CD4-positive, CD25-positive, alpha-beta regulatory T cell (primary cell): ENCODE measurements at regions not wholly inside any gene's neighbourhood (a gene's known extent, or its start where the extent isn't known, plus 50 kb on each side); places are given as distances from the start of the nearest gene placed in this dataset.

Experiments
- ATAC-seq, 2 donors: fragments of 150-1000 bp; cut with Tn5 transposase; one replicate each; pipeline ENCODE4 v1.10.0; 2021; ENCODE audit warnings: low read depth in 2 of 2, moderate number of reproducible peaks in 2 of 2, moderate library complexity in 1 of 2
- DNase-seq, 3 donors: peaks; one replicate each; pipeline versions ENCODE4 v3.0.0 to v3.0.0-alpha.2; 2012 to 2022; ENCODE audit warnings: mixed read lengths in 1 of 3
- H3K27ac ChIP-seq: one replicate; pipeline ENCODE4 v1.7.0; 2013; ENCODE audit warnings: mild to moderate bottlenecking, low read length; ENCODE audit not compliant: insufficient read depth, poor library complexity, severe bottlenecking
- H3K27me3 ChIP-seq: one replicate; pipeline ENCODE4 v1.7.0; 2013; ENCODE audit warnings: low read length; ENCODE audit not compliant: control insufficient read depth, insufficient read depth
- H3K36me3 ChIP-seq: one replicate; pipeline ENCODE4 v1.7.0; 2013; ENCODE audit warnings: mild to moderate bottlenecking, low read length, moderate library complexity; ENCODE audit not compliant: control insufficient read depth, insufficient read depth
- H3K4me1 ChIP-seq: 2 replicates; pipeline ENCODE4 v1.7.0; 2013; ENCODE audit warnings: mild to moderate bottlenecking, low read length; ENCODE audit not compliant: insufficient read depth, control insufficient read depth, poor library complexity, severe bottlenecking
- H3K4me3 ChIP-seq: one replicate; pipeline ENCODE4 v1.7.0; 2013; ENCODE audit warnings: low read depth, mild to moderate bottlenecking, low read length, moderate library complexity
- H3K9me3 ChIP-seq, 2 experiments: 1 replicate in 1 of 2; 2 replicates in 1 of 2; pipeline ENCODE4 v1.7.0; 2013; ENCODE audit warnings: low read length in 2 of 2, mild to moderate bottlenecking in 1 of 2, moderate library complexity in 1 of 2; ENCODE audit not compliant: control insufficient read depth in 2 of 2
- H3K27ac Mint-ChIP-seq, 3 donors: one replicate each; pipeline ENCODE4 v1.8.0; 2020 to 2022; ENCODE audit warnings: mild to moderate bottlenecking in 3 of 3, mixed read lengths in 3 of 3, moderate library complexity in 2 of 3
- H3K27me3 Mint-ChIP-seq: one replicate; pipeline ENCODE4 v1.8.0; 2022; ENCODE audit warnings: mild to moderate bottlenecking, mixed read lengths
- H3K36me3 Mint-ChIP-seq: one replicate; pipeline ENCODE4 v1.8.0; 2020; ENCODE audit warnings: mixed read lengths
- H3K4me1 Mint-ChIP-seq, 4 donors: one replicate each; pipeline ENCODE4 v1.8.0; 2020 to 2022; ENCODE audit warnings: mixed read lengths in 4 of 4, mild to moderate bottlenecking in 1 of 4
- H3K4me3 Mint-ChIP-seq, 4 donors: one replicate each; pipeline ENCODE4 v1.8.0; 2020 to 2022; ENCODE audit warnings: mild to moderate bottlenecking in 4 of 4, mixed read lengths in 4 of 4, moderate library complexity in 3 of 4
- H3K9me3 Mint-ChIP-seq, 7 donors: one replicate each; pipeline ENCODE4 v1.8.0; 2020 to 2022; ENCODE audit warnings: mixed read lengths in 7 of 7, mild to moderate bottlenecking in 3 of 7, moderate library complexity in 2 of 7

DNA sequence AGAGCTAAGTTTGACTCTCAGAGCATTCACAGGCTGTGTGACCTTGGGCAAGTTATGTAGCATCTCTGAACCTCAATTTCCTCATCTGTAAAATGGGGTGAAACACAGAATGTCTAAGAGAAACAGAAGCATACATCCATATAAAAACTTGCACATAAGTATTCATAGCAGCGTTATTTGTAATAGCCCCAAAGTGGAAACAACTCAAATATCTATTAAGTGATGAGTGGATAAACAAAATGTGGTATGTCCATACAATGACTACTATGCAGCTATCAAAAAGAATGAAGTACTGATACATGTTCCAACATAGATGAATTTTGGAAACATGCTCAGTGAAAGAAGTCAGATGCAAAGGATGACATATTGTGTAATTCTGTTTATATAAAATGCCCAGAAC is 201.8 kb upstream of the KBTBD8 start:
- H3K36me3 ChIP-seq: no peaks in the 10 kb centered on the region
- no peak overlapping the region for H3K27ac ChIP-seq
- Mint-ChIP-seq H3K27me3 (peaks cover 8% of the 10 kb centered on the region), H3K4me3 (no peak overlapping the region), H3K36me3 (no peaks in the 10 kb centered on the region), H3K27ac (no peak overlapping the region), H3K4me1 (no peaks in the 10 kb centered on the region), H3K9me3 (peaks cover 0 to 5% (median 0%) of the 10 kb centered on the region in 7 donors)
- no peaks in the 10 kb centered on the region for H3K9me3 ChIP-seq
- no peak overlapping the region for H3K4me3 ChIP-seq
- no peaks in the 10 kb centered on the region for H3K4me1 ChIP-seq
- H3K27me3 ChIP-seq: peaks cover 5% of the 10 kb centered on the region
- ATAC-seq (no peak), DNase-seq (no peak)

DNA sequence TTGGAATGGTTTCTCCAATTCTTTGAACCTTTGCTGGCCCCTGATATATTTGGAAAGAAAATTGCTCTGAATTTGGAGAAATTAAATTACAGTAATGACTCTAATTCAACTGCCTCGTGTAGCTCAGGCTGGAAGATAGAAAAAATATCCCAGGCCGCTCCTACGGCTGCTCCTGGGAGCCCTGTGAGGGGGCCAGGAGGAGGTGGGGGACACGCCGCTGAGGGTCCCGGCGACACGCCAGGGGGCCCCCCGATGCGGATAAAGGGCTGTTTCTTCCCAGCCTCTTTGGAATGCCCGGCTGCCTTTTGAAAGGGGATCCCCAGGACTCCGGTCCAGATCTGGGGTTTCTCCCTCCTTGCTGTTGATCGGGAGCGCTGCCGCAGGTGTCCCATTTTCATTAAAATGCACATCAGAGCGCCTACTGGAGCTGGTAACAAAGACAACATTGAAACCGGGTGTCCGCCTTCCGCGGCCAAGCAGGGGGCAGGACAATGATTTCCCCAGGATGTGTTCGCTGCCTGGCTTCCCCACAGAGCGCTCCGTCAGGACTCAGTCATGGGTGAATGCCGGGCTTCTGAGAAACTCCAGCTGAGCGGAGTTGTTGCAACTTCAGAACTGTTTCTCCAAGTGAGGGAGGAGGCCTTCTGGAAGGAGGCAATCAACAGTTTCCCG is 200.1 kb upstream of the KBTBD8 start:
- H3K4me1 Mint-ChIP-seq: peaks cover 0 to 3% (median 0%) of the 10 kb centered on the region in 4 donors
- no peak overlapping the region for H3K4me3 Mint-ChIP-seq
- Histone ChIP-seq H3K27ac (no peak overlapping the region), H3K27me3 (peaks cover 5% of the 10 kb centered on the region), H3K4me1 (no peaks in the 10 kb centered on the region), H3K36me3 (no peaks in the 10 kb centered on the region), H3K9me3 (no peaks in the 10 kb centered on the region), H3K4me3 (no peak overlapping the region)
- peaks cover 0 to 5% (median 0%) of the 10 kb centered on the region in 7 donors for H3K9me3 Mint-ChIP-seq
- no peak overlapping the region for H3K27ac Mint-ChIP-seq
- no peaks in the 10 kb centered on the region for H3K36me3 Mint-ChIP-seq
- H3K27me3 Mint-ChIP-seq: peaks cover 8% of the 10 kb centered on the region
- no peak for DNase-seq
- no peak for ATAC-seq

DNA sequence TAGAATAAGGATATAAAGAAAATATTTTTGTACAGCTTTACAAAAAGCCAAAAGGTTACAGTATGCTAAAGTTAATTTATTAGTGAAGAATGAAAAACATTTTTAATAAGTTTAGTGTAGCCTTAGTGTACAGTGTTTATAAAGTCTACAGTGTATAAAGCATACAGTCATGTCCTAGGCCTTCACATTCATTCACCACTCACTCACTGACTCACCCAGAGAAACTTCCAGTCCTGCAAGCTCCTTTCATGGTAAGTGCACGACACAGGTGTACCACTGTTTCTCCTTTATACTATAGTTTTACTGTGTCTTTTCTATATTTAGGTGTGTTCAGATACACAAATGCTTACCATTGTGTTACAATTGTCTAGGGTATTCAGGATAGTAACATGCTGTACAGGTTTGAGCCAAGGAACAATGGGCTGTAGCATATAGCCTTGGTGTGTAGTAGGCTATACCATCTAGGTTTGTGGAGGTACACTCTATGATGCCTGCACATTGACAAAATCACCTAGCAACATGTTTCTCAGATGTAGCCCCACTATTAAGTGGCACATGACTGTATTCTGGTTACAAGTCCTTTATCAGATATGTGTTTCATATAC is 197.1 kb upstream of the KBTBD8 start:
- H3K4me1 ChIP-seq: no peaks in the 10 kb centered on the region
- H3K36me3 ChIP-seq: no peaks in the 10 kb centered on the region
- H3K4me1 Mint-ChIP-seq: peaks cover 0 to 6% (median 4%) of the 10 kb centered on the region in 4 donors
- no peaks in the 10 kb centered on the region for H3K9me3 ChIP-seq
- H3K27me3 Mint-ChIP-seq: peaks cover 20% of the 10 kb centered on the region
- no peak overlapping the region for H3K27ac Mint-ChIP-seq
- H3K36me3 Mint-ChIP-seq: no peaks in the 10 kb centered on the region
- no peak overlapping the region for H3K4me3 ChIP-seq
- H3K9me3 Mint-ChIP-seq: peaks cover 0 to 5% (median 2%) of the 10 kb centered on the region in 7 donors
- H3K27ac ChIP-seq: no peak overlapping the region
- ATAC-seq (no peak), DNase-seq (no peak)
- H3K27me3 ChIP-seq: peaks cover 5% of the 10 kb centered on the region
- H3K4me3 Mint-ChIP-seq: no peak overlapping the region

DNA sequence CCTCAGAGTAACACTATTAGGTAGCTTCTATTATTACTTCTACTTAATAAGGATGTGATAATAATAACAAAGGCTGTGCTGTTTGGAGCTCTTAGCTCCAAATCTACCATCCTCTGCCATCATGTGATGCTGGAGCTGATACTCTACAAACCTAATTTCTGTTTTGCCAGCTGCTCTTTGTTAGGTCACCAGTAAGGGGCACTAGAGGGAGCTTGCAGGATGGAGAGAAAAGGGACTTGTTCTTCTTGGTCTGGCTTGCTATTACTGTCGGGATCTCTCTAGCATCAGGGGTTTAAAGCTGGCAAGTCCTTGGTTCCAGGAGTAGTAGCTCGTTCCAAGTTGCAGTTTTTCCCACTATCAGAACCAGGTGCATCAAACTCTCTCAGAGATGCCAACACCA is 194.9 kb upstream of the KBTBD8 start:
- Histone ChIP-seq H3K9me3 (no peaks in the 10 kb centered on the region), H3K4me3 (no peak overlapping the region), H3K4me1 (no peaks in the 10 kb centered on the region), H3K27me3 (peaks cover 5% of the 10 kb centered on the region), H3K36me3 (no peaks in the 10 kb centered on the region), H3K27ac (no peak overlapping the region)
- H3K27me3 Mint-ChIP-seq: peaks cover 20% of the 10 kb centered on the region
- no peak overlapping the region for H3K4me3 Mint-ChIP-seq
- H3K9me3 Mint-ChIP-seq: peaks cover 0 to 2% (median 0%) of the 10 kb centered on the region in 7 donors
- H3K36me3 Mint-ChIP-seq: no peaks in the 10 kb centered on the region
- H3K4me1 Mint-ChIP-seq: peaks cover 0 to 6% (median 4%) of the 10 kb centered on the region in 4 donors
- no peak overlapping the region for H3K27ac Mint-ChIP-seq
- ATAC-seq (no peak), DNase-seq (no peak)

DNA sequence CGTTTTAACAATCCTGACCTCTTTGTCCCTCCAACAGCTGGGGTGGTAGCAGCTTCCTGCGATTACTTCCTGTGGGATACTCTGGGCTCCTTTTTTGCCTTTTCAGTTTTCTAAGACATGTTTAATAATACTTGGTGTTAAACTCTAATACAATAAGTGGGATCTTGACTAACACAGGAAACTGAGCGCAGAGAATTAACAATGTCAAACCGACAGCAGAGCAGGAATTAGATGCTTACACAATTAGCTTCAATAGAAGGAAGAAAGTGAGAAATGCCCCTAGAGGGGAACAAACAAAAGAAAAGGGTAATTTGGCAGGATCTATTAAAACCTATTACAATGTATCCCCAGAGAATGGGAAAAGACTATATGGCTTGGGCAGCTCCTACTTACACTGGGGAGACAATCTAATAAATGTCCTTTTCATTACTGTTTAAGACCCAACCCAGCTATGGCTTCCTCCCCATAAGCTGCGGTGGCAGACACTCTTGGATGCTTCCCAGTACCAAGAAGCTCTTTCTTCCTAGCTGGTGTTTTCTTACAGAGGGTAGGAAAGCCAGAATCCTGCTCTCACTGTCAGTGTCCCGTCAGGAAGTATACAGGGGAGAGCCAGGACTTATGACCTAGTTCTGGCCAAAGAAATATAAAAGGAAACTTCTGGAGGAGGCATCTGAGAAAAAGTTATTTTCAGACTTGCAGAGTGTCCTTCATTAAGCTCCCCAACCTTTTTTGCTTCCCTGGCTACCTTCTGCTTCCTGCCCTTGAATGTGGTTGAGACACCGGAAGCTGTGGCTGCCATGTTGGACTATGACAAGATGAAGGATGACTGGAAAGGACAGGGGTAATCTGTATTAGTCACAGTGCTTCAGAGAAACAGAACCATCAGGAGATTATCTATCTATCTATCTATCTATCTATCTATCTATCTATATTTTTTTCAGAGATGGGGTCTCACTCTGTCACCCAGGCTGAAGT is 194.1 kb upstream of the KBTBD8 start:
- no peaks in the 10 kb centered on the region for H3K4me1 ChIP-seq
- no peak overlapping the region for H3K27ac ChIP-seq
- H3K4me3 ChIP-seq: no peak overlapping the region
- peak in 1 of 3 donors; percentile 34 for DNase-seq
- no peaks in the 10 kb centered on the region for H3K9me3 ChIP-seq
- Mint-ChIP-seq H3K36me3 (no peaks in the 10 kb centered on the region), H3K27ac (peak overlapping the region in 1 of 3 donors; percentile 17), H3K4me3 (no peak overlapping the region), H3K4me1 (peaks cover 0 to 6% (median 4%) of the 10 kb centered on the region in 4 donors), H3K9me3 (peaks cover 0 to 2% (median 0%) of the 10 kb centered on the region in 7 donors), H3K27me3 (peaks cover 20% of the 10 kb centered on the region)
- peaks cover 5% of the 10 kb centered on the region for H3K27me3 ChIP-seq
- ATAC-seq: no peak
- no peaks in the 10 kb centered on the region for H3K36me3 ChIP-seq

DNA sequence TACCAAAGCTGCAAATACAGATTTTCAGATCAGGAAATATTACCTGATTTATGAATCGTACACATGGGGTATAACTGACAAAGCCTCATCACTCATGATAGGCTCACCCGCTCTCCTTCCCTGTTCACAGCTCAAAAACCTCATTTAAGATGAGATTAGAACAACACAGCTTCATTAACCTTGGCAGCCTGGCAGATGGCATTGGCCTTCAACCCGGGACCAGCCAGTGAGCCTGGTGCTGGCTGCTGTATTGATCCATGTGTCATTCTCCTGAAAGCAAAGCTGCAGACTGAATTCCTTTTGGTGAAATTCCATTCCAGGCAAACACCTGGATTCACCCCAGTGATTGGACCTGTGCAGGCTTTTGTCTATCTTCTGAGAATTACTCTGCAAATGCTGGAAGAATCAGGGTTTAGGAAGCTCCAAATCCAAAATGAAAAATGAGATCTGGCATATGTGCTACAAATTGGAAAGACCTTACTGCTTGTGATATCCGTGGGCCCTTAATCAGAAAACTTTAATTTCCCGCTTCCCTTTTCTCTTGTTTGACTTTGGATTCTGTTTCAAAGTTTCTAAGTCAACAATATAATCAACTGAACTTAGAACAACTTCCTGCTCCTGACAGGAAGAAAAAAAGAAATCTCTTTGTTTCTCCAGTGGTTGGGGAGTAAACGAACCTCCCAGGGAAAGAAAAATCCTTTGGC is 189.1 kb upstream of the KBTBD8 start:
- Mint-ChIP-seq H3K27ac (no peak overlapping the region), H3K4me3 (no peak overlapping the region), H3K9me3 (peaks cover 0 to 2% (median 0%) of the 10 kb centered on the region in 7 donors), H3K4me1 (no peaks in the 10 kb centered on the region), H3K36me3 (no peaks in the 10 kb centered on the region), H3K27me3 (peaks cover 4% of the 10 kb centered on the region)
- Histone ChIP-seq H3K4me3 (no peak overlapping the region), H3K36me3 (no peaks in the 10 kb centered on the region), H3K9me3 (no peaks in the 10 kb centered on the region), H3K27me3 (no peaks in the 10 kb centered on the region), H3K4me1 (no peaks in the 10 kb centered on the region), H3K27ac (no peak overlapping the region)
- ATAC-seq (no peak), DNase-seq (no peak)

DNA sequence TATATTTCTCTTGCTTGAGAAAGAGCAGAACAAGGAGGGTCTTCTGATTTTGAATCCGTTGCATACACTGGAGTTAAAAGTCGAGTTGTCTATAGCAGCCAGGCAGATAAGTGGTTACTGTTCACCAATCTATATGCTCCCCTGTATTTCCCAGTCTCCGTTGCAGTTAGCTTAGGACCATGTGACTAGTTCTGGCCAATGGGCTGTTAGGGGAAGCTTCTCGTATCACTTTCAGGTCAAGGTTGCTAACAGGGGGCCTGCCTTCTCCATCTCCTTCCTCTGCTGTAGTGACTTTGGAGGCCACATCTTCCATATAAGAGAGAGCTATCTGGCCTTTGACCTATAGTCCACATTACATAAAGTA is 188.5 kb upstream of the KBTBD8 start:
- H3K27me3 Mint-ChIP-seq: no peaks in the 10 kb centered on the region
- no peak for DNase-seq
- no peak for ATAC-seq
- no peaks in the 10 kb centered on the region for H3K4me1 Mint-ChIP-seq
- Histone ChIP-seq H3K9me3 (no peaks in the 10 kb centered on the region), H3K4me1 (no peaks in the 10 kb centered on the region), H3K27ac (no peak overlapping the region), H3K27me3 (no peaks in the 10 kb centered on the region), H3K36me3 (no peaks in the 10 kb centered on the region), H3K4me3 (no peak overlapping the region)
- H3K36me3 Mint-ChIP-seq: no peaks in the 10 kb centered on the region
- no peak overlapping the region for H3K4me3 Mint-ChIP-seq
- H3K9me3 Mint-ChIP-seq: peaks cover 0 to 2% (median 0%) of the 10 kb centered on the region in 7 donors
- no peak overlapping the region for H3K27ac Mint-ChIP-seq
